GM19240 (cell line): ENCODE measurements at regions not wholly inside any gene's neighbourhood (a gene's known extent, or its start where the extent isn't known, plus 50 kb on each side); places are given as distances from the start of the nearest gene placed in this dataset.
"Not testable (repeated sequence)": the region's sequence is repeated elsewhere in the genome, so short reads cannot be mapped to it uniquely, and the experiment has no call there.

ENCODE experiments used
- DNase-seq: peaks from one replicate; pipeline ENCODE4 v3.0.0; 2011; ENCODE audit warnings: low spot score; ENCODE audit not compliant: insufficient read length

DNA sequence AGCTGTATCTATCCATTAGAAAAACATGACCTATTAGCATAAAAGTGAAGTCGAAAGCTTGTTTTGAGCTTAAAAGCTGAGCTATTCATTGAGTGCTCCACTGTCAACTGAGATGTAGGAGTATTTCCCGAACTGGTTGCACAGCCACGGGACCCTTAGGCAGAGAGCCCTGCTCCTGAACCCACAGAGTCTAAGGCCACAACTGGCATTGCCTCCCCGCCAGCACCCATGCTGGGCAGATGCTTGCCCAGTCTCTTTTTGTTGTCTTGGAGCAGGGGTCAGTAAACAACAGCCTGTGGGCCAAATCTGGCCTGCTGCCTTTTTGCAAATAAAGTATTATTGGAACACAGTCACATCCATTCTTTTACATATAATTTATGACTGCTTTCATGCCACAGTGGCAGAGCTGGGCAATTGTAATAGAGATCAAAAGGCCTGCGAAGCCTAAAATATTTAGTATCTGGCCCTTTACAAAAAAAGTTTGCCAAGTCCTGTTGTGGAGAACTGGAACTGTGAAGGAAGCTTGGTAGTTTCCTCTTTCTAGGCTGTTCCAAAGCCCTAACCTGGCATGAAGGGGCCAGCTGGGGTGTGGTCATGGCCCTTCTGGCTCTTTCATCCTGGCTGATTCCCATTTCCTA, 58.4 kb upstream of the WAPL start:
- DNase-seq = no peak

DNA sequence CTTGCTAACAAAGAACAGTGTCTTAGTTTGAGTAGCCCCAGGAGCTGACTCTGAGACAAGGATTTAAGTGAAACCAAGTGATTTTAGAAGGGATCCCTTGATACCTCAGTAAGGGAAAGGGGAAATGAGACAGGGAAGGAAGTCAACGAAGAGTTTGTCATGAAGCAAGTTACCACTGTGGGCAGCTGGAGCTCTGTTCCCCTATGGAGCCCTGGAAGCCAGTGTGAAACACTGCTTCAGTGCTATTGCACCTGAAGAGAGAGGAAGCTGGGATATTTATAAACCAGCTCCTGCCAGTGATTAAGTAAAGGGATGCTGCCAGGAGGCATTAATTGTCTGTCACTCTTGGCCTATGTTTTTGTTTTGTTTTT, 58.9 kb upstream of the WAPL start:
- no peak for DNase-seq

DNA sequence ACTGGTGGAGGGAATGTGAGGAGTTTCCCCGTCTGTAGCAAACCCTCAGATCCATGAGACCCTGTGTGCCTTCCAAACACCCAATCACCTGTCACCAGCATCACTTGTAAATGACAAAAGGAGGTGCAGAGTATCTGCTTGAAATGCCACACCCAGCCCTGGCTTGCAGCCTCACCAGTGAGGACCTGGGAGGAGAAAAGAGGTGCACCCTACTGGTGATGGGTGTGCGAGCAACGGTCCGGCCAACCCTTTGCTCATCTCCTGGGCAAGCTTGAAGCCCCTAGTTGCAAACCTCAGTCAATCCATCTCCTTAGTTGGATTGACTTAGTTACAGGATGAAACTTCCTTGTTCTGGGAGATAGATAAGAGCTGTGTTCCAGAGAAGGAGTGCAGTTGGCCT, 62.4 kb upstream of the WAPL start:
- DNase-seq = no peak

DNA sequence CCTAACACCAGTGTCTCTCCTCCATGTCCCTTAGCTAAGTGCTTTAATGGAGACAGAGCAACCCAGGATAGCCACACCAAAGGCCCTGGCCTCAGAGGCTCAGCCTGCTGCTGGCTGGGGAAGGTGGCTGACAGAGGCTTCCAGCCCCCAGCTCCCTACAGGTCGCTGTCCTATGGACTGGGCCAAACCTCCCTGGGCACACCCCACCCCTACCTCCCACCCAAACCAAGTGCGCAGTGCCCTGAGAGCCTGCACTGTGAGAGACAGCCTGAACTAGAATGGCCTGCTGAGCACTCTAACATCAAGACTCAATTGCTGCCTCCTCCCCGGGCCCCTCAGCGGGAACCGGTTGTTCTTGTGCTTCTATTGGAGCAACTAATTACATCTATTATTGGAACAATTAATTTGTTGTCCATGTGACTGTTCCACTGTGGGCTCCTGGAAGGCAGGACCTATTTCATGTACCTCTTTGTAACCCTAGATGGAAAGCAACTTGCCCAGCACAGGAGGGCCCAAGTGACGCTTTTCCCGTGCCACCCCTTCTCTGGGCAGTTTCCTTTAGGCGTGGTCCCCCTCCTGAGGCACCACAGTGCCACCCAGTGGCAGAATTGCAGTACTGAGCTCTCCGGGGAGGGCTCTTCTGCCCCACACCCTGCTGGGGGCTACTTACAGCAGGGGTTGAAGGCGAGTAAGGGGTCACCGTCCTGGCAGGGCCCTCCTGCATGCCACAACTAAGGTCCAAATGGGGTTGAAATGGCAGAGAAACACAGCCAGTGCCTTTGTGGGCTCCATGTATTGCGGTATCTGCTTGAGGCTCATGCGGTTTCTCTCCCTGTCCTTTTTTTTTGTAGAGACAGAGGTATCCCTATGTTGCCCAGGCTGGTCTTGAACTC, 63.7 kb upstream of the WAPL start:
- DNase-seq = peak; percentile 78

DNA sequence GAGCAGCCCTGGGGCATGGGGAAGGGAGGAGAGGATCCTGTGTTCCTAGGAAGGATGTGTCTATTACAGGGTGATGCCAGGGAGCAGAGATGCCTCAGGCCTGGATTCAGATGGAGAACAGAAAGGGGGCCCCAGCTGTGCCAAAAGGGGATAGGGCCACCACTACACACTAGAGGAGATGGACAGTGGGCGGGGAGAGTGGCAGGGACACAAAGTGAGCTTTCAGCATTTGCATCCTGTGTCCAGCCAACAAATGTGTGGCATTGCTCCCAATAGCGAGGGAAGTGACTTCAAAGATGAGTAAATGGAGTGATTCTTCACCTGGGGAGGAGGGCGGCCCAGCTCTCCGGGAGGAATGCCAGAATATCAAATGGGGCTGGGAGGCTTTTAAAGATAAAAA, 64.9 kb upstream of the WAPL start:
- DNase-seq = no peak

DNA sequence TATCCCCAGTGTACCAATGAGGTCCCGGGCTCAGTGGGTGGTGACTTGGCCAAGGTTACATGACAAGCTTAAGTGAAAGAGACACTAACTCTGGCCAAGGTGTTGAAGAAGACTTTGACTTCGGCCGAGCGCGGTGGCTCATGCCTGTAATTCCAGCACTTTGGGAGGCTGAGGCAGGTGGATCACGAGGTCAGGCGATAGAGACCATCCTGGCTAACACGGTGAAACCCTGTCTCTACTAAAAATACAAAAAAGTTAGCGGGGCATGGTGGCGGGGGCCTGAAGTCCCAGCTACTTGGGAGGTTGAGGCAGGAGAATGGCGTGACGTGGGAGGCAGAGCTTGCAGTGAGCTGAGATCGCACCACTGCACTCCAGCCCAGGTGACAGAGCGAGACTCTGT, 65.6 kb upstream of the OPN4 start:
- not testable (repeated sequence) for DNase-seq

DNA sequence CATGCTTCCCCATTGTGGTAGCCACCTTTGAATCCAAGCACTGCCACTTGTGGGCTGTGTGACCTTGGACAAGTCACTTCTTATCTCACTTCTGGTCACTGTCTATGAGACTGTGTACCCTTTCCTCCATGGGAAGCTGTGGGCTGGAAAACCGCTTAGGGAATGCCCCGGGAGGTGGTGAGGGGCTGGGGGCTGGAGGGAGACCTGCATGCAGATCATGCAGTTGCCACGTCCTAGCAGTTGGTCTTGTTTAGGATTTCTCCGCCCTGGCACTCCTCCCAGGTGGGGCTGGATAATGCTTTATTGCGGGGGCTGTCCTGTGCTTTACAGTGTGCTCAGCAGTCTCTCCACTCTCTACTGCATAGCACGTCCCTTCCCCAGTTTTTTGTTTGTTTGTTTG, 62.9 kb upstream of the OPN4 start:
- DNase-seq = no peak

DNA sequence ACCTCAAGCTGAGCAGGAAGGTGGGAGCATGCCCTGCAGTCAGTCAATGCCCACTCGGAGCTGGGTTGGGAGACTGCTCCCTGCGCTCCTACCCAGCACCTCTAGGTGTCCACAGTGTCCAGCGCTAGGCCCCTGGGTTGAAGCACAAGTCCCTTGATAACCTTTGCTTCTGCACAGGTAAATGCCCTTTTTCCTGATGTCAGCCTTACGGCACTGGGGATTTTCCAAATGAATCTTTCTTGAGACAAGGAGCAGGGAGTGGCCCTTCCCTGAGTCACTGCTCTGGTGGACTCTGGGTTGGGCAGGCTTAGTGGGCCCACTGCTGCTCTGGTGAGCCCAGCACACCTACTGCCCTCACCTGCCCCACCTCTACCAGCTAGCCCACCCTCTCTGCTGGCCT, 61.9 kb upstream of the OPN4 start:
- no peak for DNase-seq

DNA sequence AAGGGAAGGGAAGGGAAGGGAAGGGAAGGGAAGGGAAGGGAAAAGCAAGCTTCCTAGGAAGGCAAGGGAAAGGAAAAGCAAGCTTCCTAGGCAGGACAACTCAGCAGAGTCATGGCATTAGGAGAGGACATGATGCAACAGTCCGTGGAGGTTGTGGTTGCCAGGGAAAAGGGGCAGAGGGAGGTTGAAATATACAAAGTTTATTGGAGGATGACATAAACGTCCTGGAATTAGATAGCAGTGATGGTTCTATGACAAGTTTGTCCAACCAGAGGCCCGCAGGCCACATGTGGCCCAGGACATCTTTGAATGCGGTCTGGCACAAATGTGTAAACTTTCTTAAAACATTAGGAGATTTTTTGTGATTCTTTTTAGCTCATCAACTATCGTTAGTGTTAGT, 59.8 kb upstream of the OPN4 start:
- DNase-seq = no peak

DNA sequence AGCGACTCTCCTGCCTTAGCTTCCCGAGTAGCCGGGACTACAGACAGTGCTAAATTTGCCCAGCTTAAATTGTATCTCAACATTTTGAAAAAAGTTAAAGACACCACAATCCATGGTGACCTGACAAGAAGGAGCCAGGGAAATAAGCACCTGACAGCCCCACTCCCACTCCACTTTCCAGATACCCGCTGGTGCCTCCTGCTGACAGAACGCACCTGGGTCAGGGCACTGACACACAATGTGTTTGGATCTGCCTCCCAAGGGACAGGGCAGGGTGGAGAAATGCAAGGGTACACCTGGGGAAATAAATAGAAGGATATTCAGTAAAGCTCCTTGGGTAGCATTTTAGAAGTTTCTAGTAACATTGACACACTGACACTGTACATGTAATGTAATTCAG, 58.9 kb upstream of the OPN4 start:
- no peak for DNase-seq

DNA sequence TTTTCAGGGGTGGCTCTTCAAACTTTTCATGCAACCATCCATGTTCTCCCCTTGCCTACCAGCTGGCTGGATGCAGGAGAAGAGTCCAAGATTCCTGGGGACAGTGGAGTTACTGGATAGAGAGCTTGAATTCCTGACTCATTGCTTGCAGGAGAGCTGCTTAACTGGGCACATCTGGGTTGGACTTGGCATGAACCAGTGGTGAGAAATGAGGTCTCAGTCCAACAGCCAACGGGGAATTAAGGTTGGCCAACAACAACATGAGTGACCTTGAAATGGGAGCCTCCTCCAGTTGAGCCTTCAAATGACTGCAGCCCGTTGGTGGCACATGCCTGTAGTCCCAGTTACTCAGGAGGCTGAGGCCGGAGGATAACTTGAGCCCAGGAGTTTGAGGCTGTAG, 58.1 kb upstream of the OPN4 start:
- no peak for DNase-seq

DNA sequence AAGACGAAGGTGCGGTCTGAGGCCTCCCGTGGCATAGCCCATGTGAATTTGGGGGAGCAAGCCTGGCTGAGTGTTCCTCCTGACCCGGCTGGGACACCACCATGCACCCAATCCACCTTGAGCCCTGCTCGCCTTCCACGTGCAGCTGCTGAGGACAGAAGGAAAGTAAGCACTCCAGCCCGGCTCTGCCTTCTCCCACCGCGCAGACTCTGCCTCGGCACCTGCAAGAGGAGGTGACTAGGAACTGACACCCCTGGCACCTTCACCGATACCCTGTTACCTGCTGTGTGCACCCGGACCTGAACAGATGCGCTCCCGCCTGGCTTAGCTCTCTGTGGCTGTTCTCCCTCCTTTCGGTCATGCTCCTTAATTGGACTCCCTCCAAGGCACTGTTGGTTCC, 57.0 kb upstream of the OPN4 start:
- DNase-seq = no peak

DNA sequence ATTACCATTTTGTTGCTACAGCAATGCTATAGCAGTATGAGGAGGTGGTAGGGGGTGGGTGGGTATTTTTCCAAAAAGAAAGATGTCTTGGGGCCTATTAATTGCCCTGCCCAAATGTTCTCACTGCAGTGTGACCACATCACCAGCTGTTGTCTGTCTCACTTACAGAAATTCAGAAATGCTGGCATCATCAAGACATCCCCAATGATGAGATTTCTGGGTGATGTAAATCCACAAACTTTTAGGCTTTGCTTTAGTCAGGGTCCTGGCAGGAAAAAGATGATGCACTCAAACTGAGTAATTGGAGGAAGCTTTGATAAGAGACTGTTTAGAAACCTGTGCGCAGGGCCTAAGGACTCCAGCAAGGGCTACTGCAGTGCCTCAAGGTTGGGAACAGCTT, 56.2 kb upstream of the OPN4 start:
- no peak for DNase-seq

DNA sequence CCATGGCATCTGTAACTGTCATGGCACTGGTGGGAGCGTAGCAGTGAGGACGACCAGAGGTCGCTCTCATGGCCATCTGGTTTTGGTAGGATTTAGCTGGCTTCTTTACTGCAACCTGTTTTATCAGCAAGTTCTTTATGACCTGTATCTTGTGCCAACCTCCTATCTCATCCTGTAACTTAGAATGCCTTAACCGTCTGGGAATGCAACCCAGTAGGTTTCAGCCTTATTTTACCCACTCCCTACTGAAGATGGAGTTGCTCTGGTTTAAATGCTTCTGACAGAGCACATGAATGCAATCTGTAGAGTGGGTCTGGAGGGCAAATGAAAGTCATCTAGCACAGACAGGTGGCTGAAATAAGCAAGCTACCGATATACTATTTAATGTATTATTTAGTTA, 55.3 kb upstream of the OPN4 start:
- DNase-seq = no peak

DNA sequence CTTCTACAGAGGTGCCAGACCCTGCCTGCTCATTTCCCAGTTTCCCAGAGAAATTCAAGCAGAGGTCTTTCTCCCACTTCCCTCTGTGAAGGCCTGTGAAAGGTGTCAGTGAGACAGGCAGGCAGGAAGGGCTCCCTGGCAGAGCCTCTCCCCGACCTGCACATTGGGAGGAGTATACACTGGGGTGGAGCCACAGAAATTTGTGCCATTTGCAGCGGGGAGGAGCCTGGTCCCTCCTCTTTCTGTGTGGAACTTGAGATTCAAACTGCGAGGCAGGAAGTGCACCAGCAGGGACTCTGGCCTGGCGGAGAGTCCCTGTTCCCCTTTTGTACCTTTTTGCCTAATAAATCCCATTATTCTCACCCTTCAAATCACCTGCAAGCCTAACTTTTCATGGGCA, 54.6 kb upstream of the OPN4 start:
- DNase-seq = no peak

DNA sequence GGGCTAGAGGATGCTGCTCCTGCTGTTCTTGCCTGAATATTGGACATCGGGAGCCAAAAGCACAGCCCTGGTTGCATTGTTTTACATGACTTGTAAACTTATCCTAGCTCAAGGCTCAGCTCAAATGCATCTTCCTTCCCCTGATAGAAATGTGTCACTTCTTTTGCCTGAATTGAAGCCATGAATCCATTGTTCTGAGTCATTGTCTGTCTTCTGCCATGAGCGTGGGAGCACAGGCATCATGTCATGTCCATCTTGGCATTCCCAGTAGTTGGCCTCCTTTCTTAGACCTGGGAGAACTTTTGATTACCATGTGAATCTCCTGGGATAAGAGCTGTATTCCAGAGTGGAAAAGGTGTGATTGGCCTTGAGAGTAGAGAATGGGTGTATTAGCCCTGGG, 54.1 kb upstream of the OPN4 start:
- DNase-seq = no peak

DNA sequence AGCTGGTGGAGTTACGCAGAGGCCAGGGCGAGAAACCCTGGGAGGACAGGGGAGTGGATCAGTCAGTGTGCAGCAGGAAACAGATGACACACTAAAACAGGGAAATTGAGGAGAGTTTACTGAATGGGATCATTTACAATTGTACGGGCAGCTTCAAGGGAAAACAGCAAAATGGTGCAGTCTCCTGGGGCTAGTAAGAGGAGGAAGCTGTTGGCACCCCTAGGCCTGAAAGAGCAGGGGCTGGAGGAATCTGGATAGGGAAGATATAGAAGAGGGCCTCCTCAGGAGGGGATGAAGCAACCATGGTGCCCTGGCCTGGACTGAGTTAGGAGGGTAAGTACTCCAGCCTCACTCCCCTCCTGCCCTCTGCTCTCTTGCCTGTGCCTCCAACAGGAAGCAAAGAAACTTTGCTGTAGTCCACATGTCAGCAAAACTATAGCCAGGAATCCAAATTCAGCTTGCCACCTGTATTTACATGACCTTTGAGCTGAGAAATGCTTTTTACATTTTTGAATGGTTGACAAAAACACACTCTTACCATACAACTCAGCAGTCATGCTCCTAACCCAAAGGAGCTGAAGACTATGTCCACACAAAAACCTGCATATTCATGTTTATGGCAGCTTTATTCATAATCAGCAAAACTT, 52.3 kb upstream of the OPN4 start:
- no peak for DNase-seq

DNA sequence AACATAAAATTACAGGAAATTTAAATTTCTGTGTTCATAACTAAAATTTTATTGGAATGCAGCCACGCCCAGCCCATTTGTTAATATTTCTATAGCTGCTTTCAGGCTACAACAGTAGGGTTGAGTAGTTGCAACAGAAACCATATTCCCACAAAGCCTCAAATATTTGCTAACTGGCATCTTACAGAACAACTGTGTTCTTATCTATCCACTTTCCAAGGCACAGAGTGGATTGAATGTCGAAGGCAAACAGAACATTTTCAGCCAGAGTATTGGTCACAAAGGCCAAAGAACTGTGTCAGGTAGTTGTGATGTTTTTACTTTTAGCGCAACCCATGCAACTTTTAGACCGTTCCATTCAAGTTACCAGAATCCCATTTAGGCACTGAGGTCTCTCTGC, 51.1 kb upstream of the OPN4 start:
- no peak for DNase-seq
